Psoas muscle (tissue), 7 donors: ENCODE measurements at regions not wholly inside any gene's neighbourhood (a gene's known extent, or its start where the extent isn't known, plus 50 kb on each side); places are given as distances from the start of the nearest gene placed in this dataset.

Source experiments
- ATAC-seq, 4 donors: fragments of 200-7000 bp; cut with Tn5 transposase; one replicate each; pipeline ENCODE4 v1.9.1; 2020; ENCODE audit warnings: moderate library complexity in 3 of 4, mild to moderate bottlenecking in 2 of 4
- DNase-seq, 2 donors: peaks; one replicate each; pipeline ENCODE4 v3.0.0-alpha.2; 2020
- H3K27ac ChIP-seq: fragments of 200-600 bp; one replicate; pipeline ENCODE4 v1.8.0; 2022
- H3K27me3 ChIP-seq, 3 donors: fragments of 200-600 bp in 1 of 3; one replicate each; pipeline versions ENCODE4 v1.6.1 to v1.8.0; 2013 to 2022; ENCODE audit warnings: low read length in 2 of 3, mild to moderate bottlenecking in 2 of 3, moderate library complexity in 1 of 3; ENCODE audit not compliant: insufficient read depth in 3 of 3
- H3K36me3 ChIP-seq, 2 donors: fragments of 200-600 bp in 1 of 2; one replicate each; pipeline versions ENCODE4 v1.6.1 to v1.8.0; 2013 to 2022; ENCODE audit warnings: low read depth in 1 of 2, mild to moderate bottlenecking in 1 of 2, moderate library complexity in 1 of 2; ENCODE audit not compliant: insufficient read depth in 1 of 2
- H3K4me1 ChIP-seq: fragments of 200-600 bp; one replicate; pipeline ENCODE4 v1.8.0; 2022
- H3K4me3 ChIP-seq: fragments of 200-600 bp; one replicate; pipeline ENCODE4 v1.8.0; 2022; ENCODE audit warnings: mild to moderate bottlenecking
- H3K9me3 ChIP-seq: fragments of 200-600 bp; one replicate; pipeline ENCODE4 v1.8.0; 2022
- CTCF ChIP-seq: fragments of 200-600 bp; IDR thresholded peaks from one replicate; pipeline ENCODE4 v1.8.0; 2022; ENCODE audit warnings: antibody characterized with exemption
- WGBS, 3 donors: extraction: QIAGEN DNeasy Blood & Tissue Kit; methylation state at CpG; one replicate each; pipeline versions ENCODE4 v1.1.6 to v1.1.7; 2013; 5-methylcytosine and 5-hydroxymethylcytosine counted together
- intact Hi-C, 2 donors: fragments of 100-400 bp; cut with DNase I; formaldehyde crosslinking; loops; one replicate each; pipeline versions ENCODE4 v1.11.0 to v1.14.2; 2022
- donor health status: healthy with polysubstance abuse.
- donor health status: DM: no; HTN: no; CAD: no; lungs with moderate emphysema.
- donor health status: Bipolar disorder and iron deficiency.
- donor health status: healthy.
- donor health status: DM: yes; HTN: yes; CAD: no.
- donor health status: DM: no; HTN: no; CAD: no.
- donor health status: DM: yes; HTN: yes; CAD: no.

GRCh38 chr3:193813501-193813830 lies 220.5 kb downstream of the OPA1 start:
- WGBS, 3 donors, result 96 to 98% (median 96%) methylated on average over 3 of the region's 3 CpGs
- Histone ChIP-seq H3K4me3 (no peak overlapping the region), H3K27me3 (no peaks in the 10 kb centered on the region), H3K36me3 (no peaks in the 10 kb centered on the region), H3K27ac (no peak overlapping the region), H3K4me1 (peaks cover 4% of the 10 kb centered on the region), H3K9me3 (no peaks in the 10 kb centered on the region)
- intact Hi-C loops, result no loop called here
- no peak for TF ChIP-seq CTCF
- DNase-seq, result no peak
- no peak for ATAC-seq

GRCh38 chr3:193814166-193814892 lies 221.3 kb downstream of the OPA1 start:
- Histone ChIP-seq H3K27me3 (no peaks in the 10 kb centered on the region), H3K4me3 (no peak overlapping the region), H3K4me1 (peaks cover 4% of the 10 kb centered on the region), H3K27ac (no peak overlapping the region), H3K36me3 (no peaks in the 10 kb centered on the region), H3K9me3 (no peaks in the 10 kb centered on the region)
- no peak for TF ChIP-seq CTCF
- no peak for DNase-seq
- intact Hi-C loops, result no loop called here
- ATAC-seq, result no peak
- WGBS, 3 donors, result 92 to 98% (median 94%) methylated on average over 11 of the region's 11 CpGs

- 84 to 96% (median 88%) methylated on average over 8 of the region's 8 CpGs for WGBS, 3 donors
- no peaks in the 10 kb centered on the region for H3K36me3 ChIP-seq
- no peak overlapping the region for H3K27ac ChIP-seq
- no peak for TF ChIP-seq CTCF
- ATAC-seq (no peak), DNase-seq (no peak)
- H3K4me1 ChIP-seq, result peaks cover 4% of the 10 kb centered on the region
- intact Hi-C loops, result no loop called here
- no peaks in the 10 kb centered on the region for H3K9me3 ChIP-seq
- H3K27me3 ChIP-seq, result no peaks in the 10 kb centered on the region
- H3K4me3 ChIP-seq, result no peak overlapping the region
Measured at GRCh38 chr3:193815246-193816027, 222.4 kb downstream of the OPA1 start.

- no peak for DNase-seq
- no peaks in the 10 kb centered on the region for H3K27me3 ChIP-seq
- H3K4me3 ChIP-seq, result no peak overlapping the region
- H3K4me1 ChIP-seq, result peaks cover 4% of the 10 kb centered on the region
- WGBS, 3 donors, result 85 to 96% (median 92%) methylated on average over 10 of the region's 10 CpGs
- no peaks in the 10 kb centered on the region for H3K9me3 ChIP-seq
- no peak for TF ChIP-seq CTCF
- ATAC-seq, result no peak
- H3K27ac ChIP-seq, result no peak overlapping the region
- intact Hi-C loops, result no loop called here
- H3K36me3 ChIP-seq, result no peaks in the 10 kb centered on the region
Measured at GRCh38 chr3:193816028-193816395, 223.0 kb downstream of the OPA1 start.
